ENCODE measurements at regions not wholly inside any gene's neighbourhood (a gene's known extent, or its start where the extent isn't known, plus 50 kb on each side); places are given as distances from the start of the nearest gene placed in this dataset.

DNA sequence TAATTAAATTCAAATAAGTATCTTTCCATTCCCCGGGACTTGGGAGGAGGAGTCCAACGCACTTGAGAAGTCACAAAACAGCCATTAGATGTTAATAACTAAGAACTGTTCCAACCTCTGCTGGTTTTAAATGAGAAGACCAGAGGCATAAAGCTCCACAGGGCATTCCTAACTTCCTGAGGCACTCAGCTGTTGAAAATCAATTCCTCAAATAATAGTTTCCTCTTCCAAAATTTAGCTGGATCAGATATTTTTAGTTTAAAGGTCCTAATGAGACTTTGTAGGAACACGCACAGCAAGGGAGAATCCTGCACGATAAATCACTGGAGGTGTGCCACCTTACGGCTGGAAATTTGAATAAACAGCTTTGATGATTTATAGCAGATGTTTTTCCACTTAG, 504.3 kb upstream of the ZFP42 start:
- in situ Hi-C loops (cut with MboI; ENCODE audit: low sequenced_read_pairs) (no loop called here), dilution Hi-C loops (cut with HindIII; ENCODE audit: low sequenced_read_pairs, unreplicated experiment) (no loop called here), intact Hi-C loops (cut with micrococcal nuclease) (no loop called here)
- no peak overlapping the region for H3K14ac ChIP-seq (replicated peaks; ENCODE audit: low read depth, low read length)
- no peak overlapping the region for H3K56ac ChIP-seq (ENCODE audit: extremely low read depth, insufficient read depth, low read length)
- H2BK120ac ChIP-seq (ENCODE audit: low read depth, low read length) = no peak overlapping the region
- BruUV-seq (replicated peaks) = no TSS peak
- TF ChIP-seq SMC3 (IDR thresholded peaks at IDR 0.05; ENCODE audit: low read depth, low read length) (no peak), CHD1 (IDR thresholded peaks at IDR 0.05; ENCODE audit: low read depth, low read length) (no peak), MXI1 (IDR thresholded peaks at IDR 0.05; ENCODE audit: borderline replicate concordance, low read depth, low read length) (no peak), FOS (IDR thresholded peaks at IDR 0.05; ENCODE audit: low read depth, low read length) (no peak), POLR2A (IDR thresholded peaks at IDR 0.05; ENCODE audit: low read depth, low read length) (no peak), ELK1 (IDR thresholded peaks at IDR 0.05; ENCODE audit: borderline replicate concordance, low read depth, low read length) (no peak), MAZ (IDR thresholded peaks at IDR 0.05; ENCODE audit: borderline replicate concordance, low read depth, low read length) (no peak), RAD21 (IDR thresholded peaks at IDR 0.05; ENCODE audit: low read length) (no peak), RFX5 (IDR thresholded peaks at IDR 0.05; ENCODE audit: low read depth, low read length) (no peak), NFE2L2 (IDR thresholded peaks at IDR 0.05; ENCODE audit: low read depth, low read length) (no peak)
- TF ChIP-seq, protein P1, sequence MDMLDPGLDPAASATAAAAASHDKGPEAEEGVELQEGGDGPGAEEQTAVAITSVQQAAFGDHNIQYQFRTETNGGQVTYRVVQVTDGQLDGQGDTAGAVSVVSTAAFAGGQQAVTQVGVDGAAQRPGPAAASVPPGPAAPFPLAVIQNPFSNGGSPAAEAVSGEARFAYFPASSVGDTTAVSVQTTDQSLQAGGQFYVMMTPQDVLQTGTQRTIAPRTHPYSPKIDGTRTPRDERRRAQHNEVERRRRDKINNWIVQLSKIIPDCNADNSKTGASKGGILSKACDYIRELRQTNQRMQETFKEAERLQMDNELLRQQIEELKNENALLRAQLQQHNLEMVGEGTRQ (IDR thresholded peaks at IDR 0.05; ENCODE audit: low read depth, low read length) = no peak
- no peak overlapping the region for H3K9ac ChIP-seq (ENCODE audit: low read depth, low read length)
- H3K9me3 ChIP-seq (ENCODE audit: control insufficient read depth, insufficient read depth, low read length) = 0 out of 2 replicates have a peak, but pooled peaks cover 2% of the 10 kb centered on the region
- CTCF ChIA-PET = no interaction called here
- no peak overlapping the region for H2AK9ac ChIP-seq (replicated peaks; ENCODE audit: low read depth, low read length, poor library complexity)
- POLR2A ChIA-PET (ENCODE audit: unreplicated experiment) = no interaction called here
- no peaks in the 10 kb centered on the region for H4K20me1 ChIP-seq (ENCODE audit: insufficient read depth, low read length)
- no peak overlapping the region for H3K27ac ChIP-seq (ENCODE audit: insufficient read depth, low read length)
- H2AK5ac ChIP-seq (ENCODE audit: low read depth, low read length) = no peak overlapping the region
- H3K18ac ChIP-seq (ENCODE audit: low read depth, low read length) = no peak overlapping the region
- no peaks in the 10 kb centered on the region for H3K79me1 ChIP-seq (ENCODE audit: low read depth in 1 of 2, low read length in 2 of 2)
- ATAC-seq (ENCODE audit: low read depth) (no peak), DNase-seq (no peak)
- no peak overlapping the region for H4K5ac ChIP-seq (ENCODE audit: low read depth, low read length)
- H4K91ac ChIP-seq (ENCODE audit: insufficient read depth, low read depth, low read length) = no peak overlapping the region
- no peak overlapping the region for H3K4me2 ChIP-seq (ENCODE audit: low read depth, low read length)
- H2BK20ac ChIP-seq (ENCODE audit: low read depth, low read length) = no peak overlapping the region
- no peaks in the 10 kb centered on the region for H3K36me3 ChIP-seq (ENCODE audit: control insufficient read depth, insufficient read depth, low read length)
- no peaks in the 10 kb centered on the region for H3K27me3 ChIP-seq (ENCODE audit: control insufficient read depth, insufficient read depth, low read length)
- H2BK15ac ChIP-seq (ENCODE audit: low read depth, low read length) = no peak overlapping the region
- no peak overlapping the region for H3K23ac ChIP-seq (ENCODE audit: low read depth, low read length)
- no peaks in the 10 kb centered on the region for H3K9me1 ChIP-seq (ENCODE audit: insufficient read depth, low read length)
- WGBS, 2 experiments (ENCODE audit: extremely low coverage in 2 of 2, insufficient read length in 1 of 2) = no CpG with 5 or more reads among the region's 5 CpGs
- H2AFZ ChIP-seq (replicated peaks; ENCODE audit: low read length, poor library complexity) = no peak overlapping the region
- H3K4me1 ChIP-seq (ENCODE audit: control insufficient read depth, insufficient read depth, low read length) = no peaks in the 10 kb centered on the region
- H2BK5ac ChIP-seq (ENCODE audit: low read depth, low read length, poor library complexity, severe bottlenecking) = no peak overlapping the region
- no peak overlapping the region for H4K8ac ChIP-seq (ENCODE audit: low read depth in 2 of 2, low read length in 2 of 2)
- H3K4ac ChIP-seq (ENCODE audit: low read depth, low read length) = no peak overlapping the region
- no peak overlapping the region for H3K4me3 ChIP-seq (ENCODE audit: insufficient read depth, low read depth, low read length)
